Esophagus muscularis mucosa (tissue), 3 donors: ENCODE measurements at regions not wholly inside any gene's neighbourhood (a gene's known extent, or its start where the extent isn't known, plus 50 kb on each side); places are given as distances from the start of the nearest gene placed in this dataset.

ENCODE experiments used
- POLR2A ChIP-seq: fragments of 450-650 bp; IDR thresholded peaks from one replicate; pipeline ENCODE4 v1.6.1; 2017; ENCODE audit warnings: antibody characterized with exemption, moderate library complexity, mild to moderate bottlenecking, low read depth
- TF ChIP-seq, protein P1 (sequence below), 3 experiments: fragments of 200-600 bp in 2 of 3; fragments of 450-650 bp in 1 of 3; sonication (generic) in 2 of 3; IDR thresholded peaks; one replicate each; pipeline ENCODE4 v1.5.1; 2017 to 2019; ENCODE audit warnings: antibody characterized with exemption in 3 of 3, mild to moderate bottlenecking in 2 of 3, moderate library complexity in 1 of 3

DNA sequence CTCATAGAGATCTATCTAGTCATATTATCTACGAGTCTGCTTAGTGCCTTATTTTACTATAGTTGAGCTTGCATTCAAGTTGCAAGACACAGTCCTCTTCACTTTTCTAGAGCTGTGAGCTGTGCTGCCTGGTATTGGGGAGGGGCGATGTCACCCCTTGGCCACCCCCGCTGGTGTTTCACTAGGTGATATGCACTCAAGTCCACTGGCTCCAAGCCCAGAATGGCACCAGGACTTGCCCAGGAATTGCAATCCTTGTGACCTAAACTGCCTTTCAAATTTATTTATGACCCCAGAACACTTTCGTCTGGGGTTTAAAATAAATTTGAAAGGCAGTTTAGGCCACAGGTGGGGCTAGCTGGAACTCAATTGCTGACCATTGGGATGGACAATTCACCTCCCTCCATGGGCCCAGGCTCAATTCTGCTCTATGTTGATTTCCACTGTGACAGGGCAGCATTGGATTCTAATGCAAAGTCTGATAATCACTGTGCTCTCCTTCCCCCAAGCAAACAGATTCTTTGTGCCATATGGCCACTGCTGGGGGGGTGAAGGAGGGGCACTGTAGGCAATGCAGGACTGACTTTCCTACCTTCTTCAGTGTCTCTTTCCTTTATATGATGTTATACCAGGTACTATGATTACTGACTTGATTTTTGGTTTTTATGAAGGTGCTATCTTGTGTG, 1244.2 kb upstream of the MIR17HG start:
- TF ChIP-seq, protein P1, sequence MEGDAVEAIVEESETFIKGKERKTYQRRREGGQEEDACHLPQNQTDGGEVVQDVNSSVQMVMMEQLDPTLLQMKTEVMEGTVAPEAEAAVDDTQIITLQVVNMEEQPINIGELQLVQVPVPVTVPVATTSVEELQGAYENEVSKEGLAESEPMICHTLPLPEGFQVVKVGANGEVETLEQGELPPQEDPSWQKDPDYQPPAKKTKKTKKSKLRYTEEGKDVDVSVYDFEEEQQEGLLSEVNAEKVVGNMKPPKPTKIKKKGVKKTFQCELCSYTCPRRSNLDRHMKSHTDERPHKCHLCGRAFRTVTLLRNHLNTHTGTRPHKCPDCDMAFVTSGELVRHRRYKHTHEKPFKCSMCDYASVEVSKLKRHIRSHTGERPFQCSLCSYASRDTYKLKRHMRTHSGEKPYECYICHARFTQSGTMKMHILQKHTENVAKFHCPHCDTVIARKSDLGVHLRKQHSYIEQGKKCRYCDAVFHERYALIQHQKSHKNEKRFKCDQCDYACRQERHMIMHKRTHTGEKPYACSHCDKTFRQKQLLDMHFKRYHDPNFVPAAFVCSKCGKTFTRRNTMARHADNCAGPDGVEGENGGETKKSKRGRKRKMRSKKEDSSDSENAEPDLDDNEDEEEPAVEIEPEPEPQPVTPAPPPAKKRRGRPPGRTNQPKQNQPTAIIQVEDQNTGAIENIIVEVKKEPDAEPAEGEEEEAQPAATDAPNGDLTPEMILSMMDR (IDR thresholded peaks at IDR 0.05) = no peak
- TF ChIP-seq POLR2A = no peak
